GM23338 (cell line): ENCODE measurements at regions not wholly inside any gene's neighbourhood (a gene's known extent, or its start where the extent isn't known, plus 50 kb on each side); places are given as distances from the start of the nearest gene placed in this dataset.

ENCODE experiments used
- ATAC-seq: fragments of 200-7000 bp; cut with Tn5 transposase; 3 replicates; pipeline ENCODE4 v1.9.1; 2020
- DNase-seq: peaks from one replicate; pipeline ENCODE4 v3.0.0-alpha.2; 2015; ENCODE audit warnings: low spot score
- H2AFZ ChIP-seq: fragments of 200-600 bp; sonication (generic); 2 replicates; pipeline ENCODE4 v1.8.0; 2016; ENCODE audit warnings: antibody characterized with exemption, mild to moderate bottlenecking, moderate library complexity
- H3F3A ChIP-seq: fragments of 200-600 bp; sonication (generic); replicated peaks from 2 replicates; pipeline ENCODE4 v1.8.0; 2017; ENCODE audit warnings: antibody characterized with exemption, mixed run types, low read depth
- H3K27ac ChIP-seq: fragments of 200-600 bp; sonication (generic); 2 replicates; pipeline ENCODE4 v1.6.1; 2016; ENCODE audit warnings: low read depth
- H3K27me3 ChIP-seq: fragments of 200-600 bp; sonication (generic); 2 replicates; pipeline ENCODE4 v1.8.0; 2016; ENCODE audit warnings: mild to moderate bottlenecking, mixed run types, moderate library complexity; ENCODE audit not compliant: insufficient read depth
- H3K36me3 ChIP-seq: fragments of 200-600 bp; sonication (generic); 2 replicates; pipeline ENCODE4 v1.8.0; 2016; ENCODE audit warnings: mild to moderate bottlenecking; ENCODE audit not compliant: insufficient read depth
- H3K4me1 ChIP-seq: fragments of 200-600 bp; sonication (generic); 2 replicates; pipeline ENCODE4 v1.8.0; 2016; ENCODE audit warnings: mild to moderate bottlenecking, moderate library complexity; ENCODE audit not compliant: insufficient read depth
- H3K4me2 ChIP-seq: fragments of 200-600 bp; sonication (generic); 2 replicates; pipeline ENCODE4 v1.7.1; 2017; ENCODE audit warnings: mixed run types
- H3K4me3 ChIP-seq: fragments of 200-600 bp; sonication (generic); 2 replicates; pipeline ENCODE4 v1.6.1; 2016; ENCODE audit warnings: mixed run types
- H3K79me2 ChIP-seq: fragments of 200-600 bp; sonication (generic); replicated peaks from 2 replicates; pipeline ENCODE4 v1.8.0; 2017; ENCODE audit warnings: mild to moderate bottlenecking; ENCODE audit not compliant: insufficient read depth
- H3K9me2 ChIP-seq: fragments of 200-600 bp; sonication (generic); 2 replicates; pipeline ENCODE4 v1.8.0; 2017; ENCODE audit not compliant: insufficient read depth
- H4K20me1 ChIP-seq: fragments of 200-600 bp; sonication (generic); replicated peaks from 2 replicates; pipeline ENCODE4 v1.8.0; 2017; ENCODE audit warnings: mild to moderate bottlenecking; ENCODE audit not compliant: insufficient read depth
- H3K27ac Mint-ChIP-seq: 2 replicates; pipeline ENCODE4 v1.8.0; 2020; ENCODE audit warnings: inconsistent platforms, mild to moderate bottlenecking, moderate library complexity, mixed read lengths
- H3K27me3 Mint-ChIP-seq: 3 replicates; pipeline ENCODE4 v1.8.0; 2022; ENCODE audit warnings: low read depth, mild to moderate bottlenecking, moderate library complexity, mixed read lengths, inconsistent platforms; ENCODE audit not compliant: insufficient read depth, poor library complexity
- H3K36me3 Mint-ChIP-seq: 3 replicates; pipeline ENCODE4 v1.8.0; 2021; ENCODE audit warnings: low read depth, mild to moderate bottlenecking, inconsistent platforms, moderate library complexity, mixed read lengths
- H3K4me1 Mint-ChIP-seq: 3 replicates; pipeline ENCODE4 v1.8.0; 2020; ENCODE audit warnings: mild to moderate bottlenecking, inconsistent platforms, mixed read lengths
- H3K4me3 Mint-ChIP-seq: 3 replicates; pipeline ENCODE4 v1.8.0; 2021; ENCODE audit warnings: moderate library complexity, mild to moderate bottlenecking, inconsistent platforms, mixed read lengths
- H3K9me3 Mint-ChIP-seq: 3 replicates; pipeline ENCODE4 v1.8.0; 2020; ENCODE audit warnings: moderate library complexity, mild to moderate bottlenecking, inconsistent platforms, mixed read lengths
- CREB1 ChIP-seq: fragments of 250-450 bp; sonication (Bioruptor Pico); IDR thresholded peaks from 2 replicates; pipeline ENCODE4 v1.5.0; 2020; ENCODE audit warnings: low read depth, mild to moderate bottlenecking, moderate library complexity
- EZH2 ChIP-seq: fragments of 200-600 bp; sonication (generic); IDR thresholded peaks from one replicate; pipeline ENCODE4 v1.8.0; 2017; ENCODE audit warnings: antibody characterized with exemption, mild to moderate bottlenecking, low read depth; ENCODE audit not compliant: unreplicated experiment
- EZH2phosphoT487 ChIP-seq: fragments of 200-600 bp; sonication (generic); IDR thresholded peaks from one replicate; pipeline ENCODE4 v1.8.1; 2018; ENCODE audit warnings: antibody characterized with exemption; ENCODE audit not compliant: unreplicated experiment
- JUNB ChIP-seq: IDR thresholded peaks from one replicate; pipeline ENCODE4 v1.6.1; 2016; ENCODE audit warnings: antibody characterized with exemption; ENCODE audit not compliant: unreplicated experiment
- NANOG ChIP-seq: IDR thresholded peaks from 2 replicates; pipeline ENCODE4 v1.6.1; 2016; ENCODE audit warnings: antibody characterized with exemption, borderline replicate concordance
- POLR2AphosphoS5 ChIP-seq: IDR thresholded peaks from 2 replicates; pipeline ENCODE4 v1.6.1; 2016; ENCODE audit warnings: antibody characterized with exemption, low read depth
- STAT1 ChIP-seq: IDR thresholded peaks from one replicate; pipeline ENCODE4 v1.6.1; 2016; ENCODE audit warnings: antibody characterized with exemption; ENCODE audit not compliant: unreplicated experiment
- ZNF114 ChIP-seq: fragments of 250-450 bp; sonication (Bioruptor Pico); IDR thresholded peaks from 2 replicates; pipeline ENCODE4 v1.5.0; 2020; ENCODE audit warnings: mild to moderate bottlenecking, moderate library complexity
- ZNF331 ChIP-seq: fragments of 250-450 bp; sonication (Bioruptor Pico); IDR thresholded peaks from 2 replicates; pipeline ENCODE4 v1.5.0; 2020; ENCODE audit warnings: low read depth, mild to moderate bottlenecking, moderate library complexity
- TF ChIP-seq, protein P1 (sequence below): IDR thresholded peaks from one replicate; pipeline ENCODE4 v1.6.1; 2018; ENCODE audit warnings: antibody characterized with exemption; ENCODE audit not compliant: unreplicated experiment
- TF ChIP-seq, protein P2 (sequence below): IDR thresholded peaks from 2 replicates; pipeline ENCODE4 v1.6.1; 2016; ENCODE audit warnings: antibody characterized with exemption
- TF ChIP-seq, protein P3 (sequence below): fragments of 250-450 bp; sonication (Bioruptor Pico); IDR thresholded peaks from 2 replicates; pipeline ENCODE4 v1.5.0; 2020; ENCODE audit warnings: mild to moderate bottlenecking, moderate library complexity
- TF ChIP-seq, protein P4 (sequence below), 2 experiments: fragments of 200-600 bp in 1 of 2; sonication (generic) in 1 of 2; conservative IDR thresholded peaks; 2 replicates each; pipeline versions ENCODE4 v1.5.1 to v1.6.1; 2016 to 2017; ENCODE audit warnings: antibody characterized with exemption in 2 of 2, low read depth in 2 of 2, mild to moderate bottlenecking in 2 of 2, moderate library complexity in 1 of 2

DNA sequence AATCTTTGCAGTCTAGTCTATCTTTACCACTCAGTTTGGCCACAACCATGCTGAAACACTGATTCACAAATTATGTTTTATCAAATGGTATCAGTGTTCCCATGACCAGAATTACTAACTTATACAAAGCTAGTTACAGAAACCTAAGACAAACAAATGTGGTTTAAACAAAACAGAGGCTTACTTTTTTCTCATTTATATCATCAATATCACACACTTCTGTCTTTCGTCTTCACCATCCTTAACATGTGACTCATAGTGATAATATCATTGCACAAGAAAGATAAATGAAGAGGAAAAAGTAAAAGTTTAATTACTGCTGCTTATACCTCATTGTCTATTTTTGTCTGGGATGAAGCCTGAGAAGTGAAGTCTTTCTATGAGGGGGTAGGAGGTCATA lies 406.6 kb downstream of the PCDH10 start:
- Histone ChIP-seq H2AFZ (no peak overlapping the region), H3K4me3 (no peak overlapping the region), H3K4me1 (no peaks in the 10 kb centered on the region), H3K27ac (no peak overlapping the region), H3F3A (no peaks in the 10 kb centered on the region), H3K4me2 (no peak overlapping the region), H3K36me3 (no peaks in the 10 kb centered on the region), H4K20me1 (no peaks in the 10 kb centered on the region), H3K27me3 (no peaks in the 10 kb centered on the region), H3K9me2 (no peaks in the 10 kb centered on the region), H3K79me2 (no peaks in the 10 kb centered on the region)
- Mint-ChIP-seq H3K9me3 (peaks cover 5% of the 10 kb centered on the region; the same call in 2 of the 3 replicates), H3K4me3 (no peak overlapping the region), H3K27me3 (peaks cover 1% of the 10 kb centered on the region), H3K4me1 (no peaks in the 10 kb centered on the region), H3K27ac (no peak overlapping the region), H3K36me3 (peaks cover 5% of the 10 kb centered on the region; the same call in 2 of the 3 replicates)
- no peak for ATAC-seq
- TF ChIP-seq NANOG (no peak), STAT1 (no peak), EZH2phosphoT487 (no peak), CREB1 (CRISPR knock-in tag) (no peak), ZNF331 (CRISPR knock-in tag) (no peak), ZNF114 (CRISPR knock-in tag) (no peak), POLR2AphosphoS5 (no peak), JUNB (no peak), EZH2 (no peak)
- TF ChIP-seq, protein P1, sequence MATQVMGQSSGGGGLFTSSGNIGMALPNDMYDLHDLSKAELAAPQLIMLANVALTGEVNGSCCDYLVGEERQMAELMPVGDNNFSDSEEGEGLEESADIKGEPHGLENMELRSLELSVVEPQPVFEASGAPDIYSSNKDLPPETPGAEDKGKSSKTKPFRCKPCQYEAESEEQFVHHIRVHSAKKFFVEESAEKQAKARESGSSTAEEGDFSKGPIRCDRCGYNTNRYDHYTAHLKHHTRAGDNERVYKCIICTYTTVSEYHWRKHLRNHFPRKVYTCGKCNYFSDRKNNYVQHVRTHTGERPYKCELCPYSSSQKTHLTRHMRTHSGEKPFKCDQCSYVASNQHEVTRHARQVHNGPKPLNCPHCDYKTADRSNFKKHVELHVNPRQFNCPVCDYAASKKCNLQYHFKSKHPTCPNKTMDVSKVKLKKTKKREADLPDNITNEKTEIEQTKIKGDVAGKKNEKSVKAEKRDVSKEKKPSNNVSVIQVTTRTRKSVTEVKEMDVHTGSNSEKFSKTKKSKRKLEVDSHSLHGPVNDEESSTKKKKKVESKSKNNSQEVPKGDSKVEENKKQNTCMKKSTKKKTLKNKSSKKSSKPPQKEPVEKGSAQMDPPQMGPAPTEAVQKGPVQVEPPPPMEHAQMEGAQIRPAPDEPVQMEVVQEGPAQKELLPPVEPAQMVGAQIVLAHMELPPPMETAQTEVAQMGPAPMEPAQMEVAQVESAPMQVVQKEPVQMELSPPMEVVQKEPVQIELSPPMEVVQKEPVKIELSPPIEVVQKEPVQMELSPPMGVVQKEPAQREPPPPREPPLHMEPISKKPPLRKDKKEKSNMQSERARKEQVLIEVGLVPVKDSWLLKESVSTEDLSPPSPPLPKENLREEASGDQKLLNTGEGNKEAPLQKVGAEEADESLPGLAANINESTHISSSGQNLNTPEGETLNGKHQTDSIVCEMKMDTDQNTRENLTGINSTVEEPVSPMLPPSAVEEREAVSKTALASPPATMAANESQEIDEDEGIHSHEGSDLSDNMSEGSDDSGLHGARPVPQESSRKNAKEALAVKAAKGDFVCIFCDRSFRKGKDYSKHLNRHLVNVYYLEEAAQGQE: no peak
- TF ChIP-seq, protein P2, sequence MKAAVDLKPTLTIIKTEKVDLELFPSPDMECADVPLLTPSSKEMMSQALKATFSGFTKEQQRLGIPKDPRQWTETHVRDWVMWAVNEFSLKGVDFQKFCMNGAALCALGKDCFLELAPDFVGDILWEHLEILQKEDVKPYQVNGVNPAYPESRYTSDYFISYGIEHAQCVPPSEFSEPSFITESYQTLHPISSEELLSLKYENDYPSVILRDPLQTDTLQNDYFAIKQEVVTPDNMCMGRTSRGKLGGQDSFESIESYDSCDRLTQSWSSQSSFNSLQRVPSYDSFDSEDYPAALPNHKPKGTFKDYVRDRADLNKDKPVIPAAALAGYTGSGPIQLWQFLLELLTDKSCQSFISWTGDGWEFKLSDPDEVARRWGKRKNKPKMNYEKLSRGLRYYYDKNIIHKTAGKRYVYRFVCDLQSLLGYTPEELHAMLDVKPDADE: no peak
- TF ChIP-seq, protein P3, sequence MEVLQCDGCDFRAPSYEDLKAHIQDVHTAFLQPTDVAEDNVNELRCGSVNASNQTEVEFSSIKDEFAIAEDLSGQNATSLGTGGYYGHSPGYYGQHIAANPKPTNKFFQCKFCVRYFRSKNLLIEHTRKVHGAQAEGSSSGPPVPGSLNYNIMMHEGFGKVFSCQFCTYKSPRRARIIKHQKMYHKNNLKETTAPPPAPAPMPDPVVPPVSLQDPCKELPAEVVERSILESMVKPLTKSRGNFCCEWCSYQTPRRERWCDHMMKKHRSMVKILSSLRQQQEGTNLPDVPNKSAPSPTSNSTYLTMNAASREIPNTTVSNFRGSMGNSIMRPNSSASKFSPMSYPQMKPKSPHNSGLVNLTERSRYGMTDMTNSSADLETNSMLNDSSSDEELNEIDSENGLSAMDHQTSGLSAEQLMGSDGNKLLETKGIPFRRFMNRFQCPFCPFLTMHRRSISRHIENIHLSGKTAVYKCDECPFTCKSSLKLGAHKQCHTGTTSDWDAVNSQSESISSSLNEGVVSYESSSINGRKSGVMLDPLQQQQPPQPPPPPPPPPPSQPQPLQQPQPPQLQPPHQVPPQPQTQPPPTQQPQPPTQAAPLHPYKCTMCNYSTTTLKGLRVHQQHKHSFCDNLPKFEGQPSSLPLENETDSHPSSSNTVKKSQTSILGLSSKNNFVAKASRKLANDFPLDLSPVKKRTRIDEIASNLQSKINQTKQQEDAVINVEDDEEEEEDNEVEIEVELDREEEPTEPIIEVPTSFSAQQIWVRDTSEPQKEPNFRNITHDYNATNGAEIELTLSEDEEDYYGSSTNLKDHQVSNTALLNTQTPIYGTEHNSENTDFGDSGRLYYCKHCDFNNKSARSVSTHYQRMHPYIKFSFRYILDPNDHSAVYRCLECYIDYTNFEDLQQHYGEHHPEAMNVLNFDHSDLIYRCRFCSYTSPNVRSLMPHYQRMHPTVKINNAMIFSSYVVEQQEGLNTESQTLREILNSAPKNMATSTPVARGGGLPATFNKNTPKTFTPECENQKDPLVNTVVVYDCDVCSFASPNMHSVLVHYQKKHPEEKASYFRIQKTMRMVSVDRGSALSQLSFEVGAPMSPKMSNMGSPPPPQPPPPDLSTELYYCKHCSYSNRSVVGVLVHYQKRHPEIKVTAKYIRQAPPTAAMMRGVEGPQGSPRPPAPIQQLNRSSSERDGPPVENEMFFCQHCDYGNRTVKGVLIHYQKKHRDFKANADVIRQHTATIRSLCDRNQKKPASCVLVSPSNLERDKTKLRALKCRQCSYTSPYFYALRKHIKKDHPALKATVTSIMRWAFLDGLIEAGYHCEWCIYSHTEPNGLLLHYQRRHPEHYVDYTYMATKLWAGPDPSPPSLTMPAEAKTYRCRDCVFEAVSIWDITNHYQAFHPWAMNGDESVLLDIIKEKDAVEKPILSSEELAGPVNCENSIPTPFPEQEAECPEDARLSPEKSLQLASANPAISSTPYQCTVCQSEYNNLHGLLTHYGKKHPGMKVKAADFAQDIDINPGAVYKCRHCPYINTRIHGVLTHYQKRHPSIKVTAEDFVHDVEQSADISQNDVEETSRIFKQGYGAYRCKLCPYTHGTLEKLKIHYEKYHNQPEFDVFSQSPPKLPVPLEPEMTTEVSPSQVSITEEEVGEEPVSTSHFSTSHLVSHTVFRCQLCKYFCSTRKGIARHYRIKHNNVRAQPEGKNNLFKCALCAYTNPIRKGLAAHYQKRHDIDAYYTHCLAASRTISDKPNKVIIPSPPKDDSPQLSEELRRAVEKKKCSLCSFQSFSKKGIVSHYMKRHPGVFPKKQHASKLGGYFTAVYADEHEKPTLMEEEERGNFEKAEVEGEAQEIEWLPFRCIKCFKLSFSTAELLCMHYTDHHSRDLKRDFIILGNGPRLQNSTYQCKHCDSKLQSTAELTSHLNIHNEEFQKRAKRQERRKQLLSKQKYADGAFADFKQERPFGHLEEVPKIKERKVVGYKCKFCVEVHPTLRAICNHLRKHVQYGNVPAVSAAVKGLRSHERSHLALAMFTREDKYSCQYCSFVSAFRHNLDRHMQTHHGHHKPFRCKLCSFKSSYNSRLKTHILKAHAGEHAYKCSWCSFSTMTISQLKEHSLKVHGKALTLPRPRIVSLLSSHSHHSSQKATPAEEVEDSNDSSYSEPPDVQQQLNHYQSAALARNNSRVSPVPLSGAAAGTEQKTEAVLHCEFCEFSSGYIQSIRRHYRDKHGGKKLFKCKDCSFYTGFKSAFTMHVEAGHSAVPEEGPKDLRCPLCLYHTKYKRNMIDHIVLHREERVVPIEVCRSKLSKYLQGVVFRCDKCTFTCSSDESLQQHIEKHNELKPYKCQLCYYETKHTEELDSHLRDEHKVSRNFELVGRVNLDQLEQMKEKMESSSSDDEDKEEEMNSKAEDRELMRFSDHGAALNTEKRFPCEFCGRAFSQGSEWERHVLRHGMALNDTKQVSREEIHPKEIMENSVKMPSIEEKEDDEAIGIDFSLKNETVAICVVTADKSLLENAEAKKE (CRISPR knock-in tag): no peak
- TF ChIP-seq, protein P4, sequence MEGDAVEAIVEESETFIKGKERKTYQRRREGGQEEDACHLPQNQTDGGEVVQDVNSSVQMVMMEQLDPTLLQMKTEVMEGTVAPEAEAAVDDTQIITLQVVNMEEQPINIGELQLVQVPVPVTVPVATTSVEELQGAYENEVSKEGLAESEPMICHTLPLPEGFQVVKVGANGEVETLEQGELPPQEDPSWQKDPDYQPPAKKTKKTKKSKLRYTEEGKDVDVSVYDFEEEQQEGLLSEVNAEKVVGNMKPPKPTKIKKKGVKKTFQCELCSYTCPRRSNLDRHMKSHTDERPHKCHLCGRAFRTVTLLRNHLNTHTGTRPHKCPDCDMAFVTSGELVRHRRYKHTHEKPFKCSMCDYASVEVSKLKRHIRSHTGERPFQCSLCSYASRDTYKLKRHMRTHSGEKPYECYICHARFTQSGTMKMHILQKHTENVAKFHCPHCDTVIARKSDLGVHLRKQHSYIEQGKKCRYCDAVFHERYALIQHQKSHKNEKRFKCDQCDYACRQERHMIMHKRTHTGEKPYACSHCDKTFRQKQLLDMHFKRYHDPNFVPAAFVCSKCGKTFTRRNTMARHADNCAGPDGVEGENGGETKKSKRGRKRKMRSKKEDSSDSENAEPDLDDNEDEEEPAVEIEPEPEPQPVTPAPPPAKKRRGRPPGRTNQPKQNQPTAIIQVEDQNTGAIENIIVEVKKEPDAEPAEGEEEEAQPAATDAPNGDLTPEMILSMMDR (conservative IDR thresholded peaks at IDR 0.05; ENCODE audit: low read depth in 2 of 2): no peak
- no peak for DNase-seq
